Activated naive CD4-positive, alpha-beta T cell treated with anti-CD3 and anti-CD28 coated beads, Interleukin-2, amount 50 U/mL, for 24 hours (primary cell): ENCODE measurements at regions not wholly inside any gene's neighbourhood (a gene's known extent, or its start where the extent isn't known, plus 50 kb on each side); places are given as distances from the start of the nearest gene placed in this dataset.

Experiments used
- H3K27ac Mint-ChIP-seq: one replicate; pipeline ENCODE4 v1.8.0; 2021; ENCODE audit warnings: mild to moderate bottlenecking, mixed read lengths
- H3K27me3 Mint-ChIP-seq: one replicate; pipeline ENCODE4 v1.8.0; 2021; ENCODE audit warnings: mixed read lengths
- H3K36me3 Mint-ChIP-seq: one replicate; pipeline ENCODE4 v1.8.0; 2021; ENCODE audit warnings: mixed read lengths
- H3K4me1 Mint-ChIP-seq: one replicate; pipeline ENCODE4 v1.8.0; 2021; ENCODE audit warnings: mixed read lengths
- H3K4me3 Mint-ChIP-seq: one replicate; pipeline ENCODE4 v1.8.0; 2021; ENCODE audit warnings: mild to moderate bottlenecking, mixed read lengths
- H3K9me3 Mint-ChIP-seq: one replicate; pipeline ENCODE4 v1.8.0; 2021; ENCODE audit warnings: mixed read lengths

GRCh38 chr11:27847496-27847895 is 147.2 kb upstream of the BDNF start:
- H3K4me1 Mint-ChIP-seq, result no peaks in the 10 kb centered on the region
- H3K27me3 Mint-ChIP-seq, result no peaks in the 10 kb centered on the region
- no peaks in the 10 kb centered on the region for H3K36me3 Mint-ChIP-seq
- no peak overlapping the region for H3K27ac Mint-ChIP-seq
- H3K9me3 Mint-ChIP-seq, result peaks cover 10% of the 10 kb centered on the region
- no peak overlapping the region for H3K4me3 Mint-ChIP-seq

GRCh38 chr11:27842290-27842689 is 142.0 kb upstream of the BDNF start:
- H3K27ac Mint-ChIP-seq, result no peak overlapping the region
- H3K27me3 Mint-ChIP-seq, result no peaks in the 10 kb centered on the region
- peaks cover 10% of the 10 kb centered on the region for H3K9me3 Mint-ChIP-seq
- H3K36me3 Mint-ChIP-seq, result no peaks in the 10 kb centered on the region
- no peaks in the 10 kb centered on the region for H3K4me1 Mint-ChIP-seq
- no peak overlapping the region for H3K4me3 Mint-ChIP-seq

- peaks cover 10% of the 10 kb centered on the region for H3K9me3 Mint-ChIP-seq
- no peak overlapping the region for H3K27ac Mint-ChIP-seq
- H3K36me3 Mint-ChIP-seq, result no peaks in the 10 kb centered on the region
- H3K4me3 Mint-ChIP-seq, result no peak overlapping the region
- H3K4me1 Mint-ChIP-seq, result no peaks in the 10 kb centered on the region
- peaks cover 2% of the 10 kb centered on the region for H3K27me3 Mint-ChIP-seq
These were observed 140.8 kb upstream of the BDNF start for GRCh38 chr11:27841023-27841422.

- H3K36me3 Mint-ChIP-seq, result no peaks in the 10 kb centered on the region
- peaks cover 4% of the 10 kb centered on the region for H3K27me3 Mint-ChIP-seq
- H3K9me3 Mint-ChIP-seq, result no peaks in the 10 kb centered on the region
- no peak overlapping the region for H3K4me3 Mint-ChIP-seq
- H3K4me1 Mint-ChIP-seq, result no peaks in the 10 kb centered on the region
- H3K27ac Mint-ChIP-seq, result no peak overlapping the region
These were observed 139.1 kb upstream of the BDNF start for GRCh38 chr11:27839226-27839913.

GRCh38 chr11:27838674-27839073 is 138.4 kb upstream of the BDNF start:
- H3K36me3 Mint-ChIP-seq, result no peaks in the 10 kb centered on the region
- H3K27ac Mint-ChIP-seq, result no peak overlapping the region
- peaks cover 4% of the 10 kb centered on the region for H3K27me3 Mint-ChIP-seq
- no peaks in the 10 kb centered on the region for H3K9me3 Mint-ChIP-seq
- H3K4me3 Mint-ChIP-seq, result no peak overlapping the region
- no peaks in the 10 kb centered on the region for H3K4me1 Mint-ChIP-seq

GRCh38 chr11:27837895-27838563 is 137.8 kb upstream of the BDNF start:
- Mint-ChIP-seq H3K9me3 (no peaks in the 10 kb centered on the region), H3K27ac (no peak overlapping the region), H3K36me3 (no peaks in the 10 kb centered on the region), H3K4me3 (no peak overlapping the region), H3K27me3 (peaks cover 4% of the 10 kb centered on the region), H3K4me1 (no peaks in the 10 kb centered on the region)

- Mint-ChIP-seq H3K27me3 (peaks cover 6% of the 10 kb centered on the region), H3K4me1 (no peaks in the 10 kb centered on the region), H3K4me3 (no peak overlapping the region), H3K36me3 (no peaks in the 10 kb centered on the region), H3K27ac (no peak overlapping the region), H3K9me3 (no peaks in the 10 kb centered on the region)
These were observed 130.0 kb upstream of the BDNF start for GRCh38 chr11:27830206-27830605.

GRCh38 chr11:27820249-27820648 is 120.0 kb upstream of the BDNF start:
- no peaks in the 10 kb centered on the region for H3K4me1 Mint-ChIP-seq
- peaks cover 2% of the 10 kb centered on the region for H3K27me3 Mint-ChIP-seq
- peaks cover 5% of the 10 kb centered on the region for H3K9me3 Mint-ChIP-seq
- H3K36me3 Mint-ChIP-seq, result no peaks in the 10 kb centered on the region
- no peak overlapping the region for H3K4me3 Mint-ChIP-seq
- H3K27ac Mint-ChIP-seq, result no peak overlapping the region

GRCh38 chr11:27816197-27816596 is 115.9 kb upstream of the BDNF start:
- H3K4me1 Mint-ChIP-seq, result no peaks in the 10 kb centered on the region
- peaks cover 5% of the 10 kb centered on the region for H3K9me3 Mint-ChIP-seq

GRCh38 chr11:27812341-27812740 is 112.1 kb upstream of the BDNF start:
- no peaks in the 10 kb centered on the region for H3K4me1 Mint-ChIP-seq
- H3K36me3 Mint-ChIP-seq, result no peaks in the 10 kb centered on the region
- no peak overlapping the region for H3K4me3 Mint-ChIP-seq
- no peak overlapping the region for H3K27ac Mint-ChIP-seq
- peaks cover 4% of the 10 kb centered on the region for H3K27me3 Mint-ChIP-seq
- no peaks in the 10 kb centered on the region for H3K9me3 Mint-ChIP-seq

More at GRCh38 chr11:27816197-27816596, 115.9 kb upstream of the BDNF start:
- Mint-ChIP-seq H3K36me3 (no peaks in the 10 kb centered on the region), H3K27ac (no peak overlapping the region), H3K27me3 (peaks cover 6% of the 10 kb centered on the region), H3K4me3 (no peak overlapping the region)

GRCh38 chr11:27807596-27807995 is 107.3 kb upstream of the BDNF start:
- no peaks in the 10 kb centered on the region for H3K36me3 Mint-ChIP-seq
- H3K4me3 Mint-ChIP-seq, result no peak overlapping the region
- H3K9me3 Mint-ChIP-seq, result no peaks in the 10 kb centered on the region
- H3K27ac Mint-ChIP-seq, result no peak overlapping the region
- H3K4me1 Mint-ChIP-seq, result no peaks in the 10 kb centered on the region
- peaks cover 1% of the 10 kb centered on the region for H3K27me3 Mint-ChIP-seq

- no peaks in the 10 kb centered on the region for H3K4me1 Mint-ChIP-seq
- no peak overlapping the region for H3K4me3 Mint-ChIP-seq
- H3K9me3 Mint-ChIP-seq, result no peaks in the 10 kb centered on the region
- H3K27ac Mint-ChIP-seq, result no peak overlapping the region
- no peaks in the 10 kb centered on the region for H3K27me3 Mint-ChIP-seq
- no peaks in the 10 kb centered on the region for H3K36me3 Mint-ChIP-seq
These were observed 105.9 kb upstream of the BDNF start for GRCh38 chr11:27806122-27806521.

- H3K4me3 Mint-ChIP-seq, result no peak overlapping the region
- H3K27me3 Mint-ChIP-seq, result peaks cover 6% of the 10 kb centered on the region
- H3K4me1 Mint-ChIP-seq, result no peaks in the 10 kb centered on the region
- H3K27ac Mint-ChIP-seq, result no peak overlapping the region
- peaks cover 19% of the 10 kb centered on the region for H3K9me3 Mint-ChIP-seq
- H3K36me3 Mint-ChIP-seq, result no peaks in the 10 kb centered on the region
These were observed 96.0 kb upstream of the BDNF start for GRCh38 chr11:27795955-27796861.

GRCh38 chr11:27786864-27787263 is 86.6 kb upstream of the BDNF start:
- Mint-ChIP-seq H3K4me1 (no peaks in the 10 kb centered on the region), H3K27me3 (no peaks in the 10 kb centered on the region), H3K4me3 (no peak overlapping the region), H3K36me3 (no peaks in the 10 kb centered on the region), H3K9me3 (peaks cover 3% of the 10 kb centered on the region), H3K27ac (no peak overlapping the region)

- Mint-ChIP-seq H3K4me3 (no peak overlapping the region), H3K9me3 (no peaks in the 10 kb centered on the region), H3K36me3 (no peaks in the 10 kb centered on the region), H3K27me3 (no peaks in the 10 kb centered on the region), H3K27ac (no peak overlapping the region), H3K4me1 (no peaks in the 10 kb centered on the region)
These were observed 86.1 kb upstream of the BDNF start for GRCh38 chr11:27786331-27786730.
